Embryonic facial prominence (tissue), 1 donor: ENCODE measurements at regions not wholly inside any gene's neighbourhood (a gene's known extent, or its start where the extent isn't known, plus 50 kb on each side); places are given as distances from the start of the nearest gene placed in this dataset.

Experiments
- DNase-seq: peaks from one replicate; pipeline ENCODE4 v3.0.0-alpha.2; 2016; ENCODE audit errors: extremely low spot score

DNA sequence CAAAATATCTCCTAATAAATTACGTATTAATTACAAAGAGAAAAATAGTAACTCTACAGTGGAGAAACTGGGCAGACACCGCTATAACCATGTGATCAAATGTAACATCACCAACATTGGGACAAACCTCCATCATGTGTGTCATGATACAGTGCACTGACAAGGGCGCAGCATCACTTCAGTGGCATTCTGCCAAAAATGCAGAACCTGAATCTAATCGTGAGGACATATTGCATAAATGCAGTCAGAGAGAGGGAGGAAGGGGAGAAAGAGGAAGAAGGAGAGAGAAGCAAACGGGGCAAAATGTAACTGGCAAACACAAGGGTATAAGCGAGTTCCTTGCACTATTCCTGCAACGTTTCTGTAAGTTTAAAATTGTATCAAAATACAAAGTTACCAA, 74.2 kb upstream of the MARCHF10 start:
- DNase-seq, result no peak

DNA sequence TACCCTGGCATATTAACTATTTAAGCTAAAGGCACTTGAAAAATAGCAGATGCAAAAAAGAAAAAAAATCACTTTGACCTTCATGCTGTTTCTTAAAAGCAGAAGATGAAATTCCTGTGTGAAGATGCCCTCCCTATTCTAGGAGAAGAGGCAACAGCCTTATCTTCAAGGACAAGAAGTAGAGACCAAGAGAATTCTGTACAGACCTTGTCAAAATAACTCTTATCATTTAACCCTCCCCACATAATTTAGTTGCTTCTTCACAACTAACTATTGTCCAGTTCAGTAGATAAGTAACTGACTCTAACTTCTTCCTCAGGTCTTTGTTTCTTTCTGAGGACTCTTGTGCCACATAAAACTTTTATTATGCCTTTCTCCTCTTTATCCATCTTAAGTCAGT, 72.0 kb upstream of the MARCHF10 start:
- no peak for DNase-seq

DNA sequence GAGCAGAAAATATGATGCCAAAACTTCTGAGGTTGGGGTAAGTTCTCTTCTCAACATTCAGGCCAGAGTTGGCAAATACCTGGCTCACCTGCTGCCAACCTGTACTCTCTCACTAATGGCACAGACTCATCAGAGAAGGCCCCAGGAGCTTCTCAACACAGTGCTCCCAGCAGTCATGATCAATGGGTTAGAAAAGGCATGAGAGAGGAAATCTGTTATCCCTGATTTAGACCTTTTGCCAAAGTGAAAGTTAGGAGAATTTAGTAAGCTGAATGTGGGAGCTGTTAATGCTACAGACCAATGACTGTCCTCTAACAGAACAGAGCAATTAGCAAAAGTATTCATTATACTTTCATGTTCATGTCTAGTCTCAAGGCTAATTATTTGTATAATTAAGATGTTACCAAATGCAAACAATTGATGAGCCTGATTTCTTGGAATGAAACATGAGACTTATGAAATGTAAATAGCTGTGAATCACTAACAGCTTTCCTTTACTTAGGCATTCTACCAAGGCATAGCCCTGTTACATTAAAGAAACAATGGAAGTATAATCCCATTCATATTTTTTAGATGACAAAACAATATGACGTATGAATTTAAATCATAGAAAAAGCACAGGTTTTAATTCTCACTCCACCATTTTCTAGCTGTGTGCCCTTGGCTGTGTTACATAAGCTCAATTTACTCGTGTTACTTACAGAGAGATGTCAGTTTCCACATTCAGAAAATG, 68.7 kb upstream of the MARCHF10 start:
- DNase-seq, result no peak

GRCh38 chr17:62876063-62876462, 67.9 kb upstream of the MARCHF10 start:
- no peak for DNase-seq

DNA sequence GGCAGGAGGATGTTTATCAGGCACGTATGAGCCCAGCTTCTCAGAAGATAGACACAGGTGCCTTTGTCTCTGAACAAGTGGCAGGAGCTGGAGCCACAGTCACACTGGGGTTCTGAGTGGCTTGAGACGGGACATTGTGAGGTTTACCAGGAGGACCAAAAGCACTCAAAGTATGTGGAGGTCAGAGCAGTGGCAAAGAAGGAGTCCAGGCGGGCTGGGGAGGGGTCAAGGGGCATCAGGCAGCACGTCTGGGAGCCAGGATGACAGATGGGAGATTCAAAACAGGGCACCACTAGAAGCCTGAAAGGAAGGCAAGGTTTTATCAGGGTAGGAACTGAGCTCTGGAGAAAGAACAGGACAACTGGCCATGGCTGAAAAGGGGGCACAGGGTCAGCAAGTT, 67.2 kb upstream of the MARCHF10 start:
- DNase-seq, result no peak

GRCh38 chr17:62871291-62871690, 63.2 kb upstream of the MARCHF10 start:
- no peak for DNase-seq

DNA sequence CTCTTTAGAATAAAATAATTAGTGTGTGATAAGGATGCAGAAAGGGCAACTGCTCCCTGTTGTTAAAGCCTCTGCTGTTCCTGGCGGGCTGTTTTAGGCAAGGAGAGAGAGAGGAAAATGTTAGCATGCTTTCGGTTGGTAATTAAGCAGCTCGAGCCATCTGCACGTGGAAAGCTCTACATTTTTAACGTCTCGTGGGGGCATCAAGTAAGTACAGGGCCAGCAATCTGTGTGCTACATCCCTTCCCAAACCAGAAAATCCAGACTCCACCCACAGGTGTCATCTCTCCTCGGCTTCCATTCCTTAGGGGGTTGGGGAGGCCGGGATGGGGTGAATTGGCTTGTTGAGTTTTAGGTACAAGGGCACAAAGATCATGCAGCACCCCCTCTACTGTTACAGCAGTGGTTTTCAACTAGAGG, 62.4 kb upstream of the MARCHF10 start:
- no peak for DNase-seq

DNA sequence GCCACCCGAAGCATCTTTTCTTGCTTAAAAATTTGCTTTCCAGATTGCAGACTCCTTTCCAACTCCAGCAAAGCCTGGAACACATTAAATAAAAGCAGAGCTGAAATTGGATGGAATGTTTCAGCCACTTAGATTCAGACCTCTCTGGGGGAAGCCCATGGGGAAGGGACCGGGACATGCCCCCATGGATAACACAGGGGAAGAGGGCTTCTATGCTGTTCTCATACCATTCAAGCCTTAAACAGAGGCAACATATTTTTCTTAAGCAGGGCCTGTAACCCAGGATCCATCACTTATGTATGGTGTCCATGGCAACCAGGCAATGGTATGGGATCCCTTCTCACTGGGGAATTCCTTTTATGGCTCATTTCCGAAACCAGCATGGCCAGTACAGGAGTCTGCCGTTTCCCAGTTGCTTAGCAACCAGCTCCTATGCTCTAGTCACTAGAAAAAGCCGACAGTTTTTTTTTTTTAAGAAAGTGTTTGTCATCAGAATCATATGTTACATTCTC, 62.0 kb upstream of the MARCHF10 start:
- DNase-seq, result peak; percentile 47

- DNase-seq, result no peak
Measured at GRCh38 chr17:62868723-62869122, 60.6 kb upstream of the MARCHF10 start.

GRCh38 chr17:62868008-62868407, 59.9 kb upstream of the MARCHF10 start:
- no peak for DNase-seq

DNA sequence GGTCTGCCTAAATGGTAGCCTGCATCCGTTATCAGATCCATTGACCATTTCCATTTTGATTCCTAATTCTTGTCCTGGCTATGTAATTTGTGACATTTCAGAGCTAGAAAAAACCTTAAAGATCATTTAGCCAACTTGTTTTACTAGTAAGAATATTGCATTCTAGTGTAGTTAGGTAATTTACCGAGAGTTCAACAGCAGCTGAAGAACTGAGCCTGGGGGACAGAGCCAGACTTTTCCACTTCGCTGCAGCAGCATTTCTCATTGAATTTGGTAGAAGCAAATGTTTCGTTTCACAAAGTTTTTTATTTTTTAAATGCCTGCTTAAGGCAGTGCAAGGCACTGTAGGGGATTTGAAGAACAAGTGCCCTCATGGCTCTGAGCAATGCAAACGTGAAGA, 59.2 kb upstream of the MARCHF10 start:
- DNase-seq, result no peak

GRCh38 chr17:62866471-62866870, 58.4 kb upstream of the MARCHF10 start:
- DNase-seq, result no peak

- no peak for DNase-seq
Measured at GRCh38 chr17:62865586-62865985, 57.5 kb upstream of the MARCHF10 start.

DNA sequence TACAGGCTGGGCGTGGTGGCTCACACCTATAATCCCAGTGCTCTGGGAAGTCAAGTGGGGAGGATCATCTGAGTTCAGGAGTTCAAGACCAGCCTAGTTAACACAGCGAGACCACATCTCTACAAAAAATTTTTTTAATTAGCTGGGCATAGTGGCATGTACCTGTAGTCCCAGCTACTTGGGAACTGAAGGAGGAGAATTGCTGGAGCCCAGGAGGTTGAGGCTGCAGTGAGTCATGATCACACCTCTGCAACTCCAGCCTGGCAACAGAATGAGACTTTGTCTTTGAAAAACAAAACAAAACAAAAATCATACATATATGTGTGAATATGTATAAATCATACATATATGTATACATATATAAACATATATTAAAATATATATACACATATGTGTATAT, 54.1 kb upstream of the MARCHF10 start:
- DNase-seq, result no peak

GRCh38 chr17:62860962-62861873, 53.1 kb upstream of the MARCHF10 start:
- no peak for DNase-seq

GRCh38 chr17:62859146-62859545, 51.0 kb upstream of the MARCHF10 start:
- DNase-seq, result no peak
